ENCODE measurements at regions not wholly inside any gene's neighbourhood (a gene's known extent, or its start where the extent isn't known, plus 50 kb on each side); places are given as distances from the start of the nearest gene placed in this dataset.

GRCh38 chr3:138890555-138891187, 55.9 kb upstream of the PIK3CB start:
- CTCF ChIA-PET, result no interaction called here
- no peak for TF ChIP-seq SMAD4 (CRISPR knock-in tag; IDR thresholded peaks at IDR 0.05)
- no peak for TF ChIP-seq CDX4 (CRISPR knock-in tag; IDR thresholded peaks at IDR 0.05; ENCODE audit: borderline replicate concordance)
- TF ChIP-seq ATF1 (CRISPR knock-in tag; IDR thresholded peaks at IDR 0.05), result no peak
- TF ChIP-seq, protein P1, sequence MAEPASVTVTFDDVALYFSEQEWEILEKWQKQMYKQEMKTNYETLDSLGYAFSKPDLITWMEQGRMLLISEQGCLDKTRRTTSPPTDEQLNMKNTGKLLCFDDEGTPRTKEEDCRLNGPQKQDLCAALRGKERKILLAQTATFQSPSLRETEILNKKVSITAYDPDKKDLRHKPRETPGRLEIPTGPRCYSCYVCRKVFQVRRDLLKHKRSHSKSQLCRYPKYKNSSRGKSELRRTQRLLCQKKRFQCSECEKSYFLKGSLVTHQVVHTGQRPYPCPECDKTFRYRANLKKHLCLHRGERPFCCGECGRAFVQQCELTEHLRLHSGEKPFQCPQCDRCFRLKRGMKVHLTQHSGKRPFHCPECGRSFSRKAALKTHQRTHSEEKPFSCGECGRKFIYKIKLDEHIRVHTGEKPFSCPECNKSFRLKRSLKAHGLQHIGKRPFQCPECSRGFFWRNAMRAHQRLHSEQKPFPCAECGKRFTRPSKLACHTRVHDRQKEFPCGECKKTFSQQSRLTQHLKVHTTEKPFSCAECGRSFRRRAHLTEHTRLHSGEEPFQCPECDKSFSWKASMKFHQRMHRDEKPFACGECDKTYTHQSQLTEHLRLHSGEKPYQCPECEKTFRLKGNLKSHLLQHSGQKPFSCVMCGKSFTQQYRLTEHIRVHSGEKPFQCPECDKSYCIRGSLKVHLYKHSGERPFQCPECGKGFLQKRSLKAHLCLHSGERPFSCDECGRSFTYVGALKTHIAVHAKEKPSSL (CRISPR knock-in tag; conservative IDR thresholded peaks at IDR 0.05), result no peak
- no peak for TF ChIP-seq SOX15 (CRISPR knock-in tag; IDR thresholded peaks at IDR 0.05)
- TF ChIP-seq, protein P2, sequence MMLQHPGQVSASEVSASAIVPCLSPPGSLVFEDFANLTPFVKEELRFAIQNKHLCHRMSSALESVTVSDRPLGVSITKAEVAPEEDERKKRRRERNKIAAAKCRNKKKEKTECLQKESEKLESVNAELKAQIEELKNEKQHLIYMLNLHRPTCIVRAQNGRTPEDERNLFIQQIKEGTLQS (CRISPR knock-in tag; conservative IDR thresholded peaks at IDR 0.05), result no peak
- TF ChIP-seq IRF2 (CRISPR knock-in tag; IDR thresholded peaks at IDR 0.05; ENCODE audit: borderline replicate concordance, low read depth), result no peak
- no peak for TF ChIP-seq MLX (CRISPR knock-in tag; IDR thresholded peaks at IDR 0.05)
- TF ChIP-seq FOXP1 (CRISPR knock-in tag; IDR thresholded peaks at IDR 0.05; ENCODE audit: borderline replicate concordance), result no peak
- TF ChIP-seq, protein P3, sequence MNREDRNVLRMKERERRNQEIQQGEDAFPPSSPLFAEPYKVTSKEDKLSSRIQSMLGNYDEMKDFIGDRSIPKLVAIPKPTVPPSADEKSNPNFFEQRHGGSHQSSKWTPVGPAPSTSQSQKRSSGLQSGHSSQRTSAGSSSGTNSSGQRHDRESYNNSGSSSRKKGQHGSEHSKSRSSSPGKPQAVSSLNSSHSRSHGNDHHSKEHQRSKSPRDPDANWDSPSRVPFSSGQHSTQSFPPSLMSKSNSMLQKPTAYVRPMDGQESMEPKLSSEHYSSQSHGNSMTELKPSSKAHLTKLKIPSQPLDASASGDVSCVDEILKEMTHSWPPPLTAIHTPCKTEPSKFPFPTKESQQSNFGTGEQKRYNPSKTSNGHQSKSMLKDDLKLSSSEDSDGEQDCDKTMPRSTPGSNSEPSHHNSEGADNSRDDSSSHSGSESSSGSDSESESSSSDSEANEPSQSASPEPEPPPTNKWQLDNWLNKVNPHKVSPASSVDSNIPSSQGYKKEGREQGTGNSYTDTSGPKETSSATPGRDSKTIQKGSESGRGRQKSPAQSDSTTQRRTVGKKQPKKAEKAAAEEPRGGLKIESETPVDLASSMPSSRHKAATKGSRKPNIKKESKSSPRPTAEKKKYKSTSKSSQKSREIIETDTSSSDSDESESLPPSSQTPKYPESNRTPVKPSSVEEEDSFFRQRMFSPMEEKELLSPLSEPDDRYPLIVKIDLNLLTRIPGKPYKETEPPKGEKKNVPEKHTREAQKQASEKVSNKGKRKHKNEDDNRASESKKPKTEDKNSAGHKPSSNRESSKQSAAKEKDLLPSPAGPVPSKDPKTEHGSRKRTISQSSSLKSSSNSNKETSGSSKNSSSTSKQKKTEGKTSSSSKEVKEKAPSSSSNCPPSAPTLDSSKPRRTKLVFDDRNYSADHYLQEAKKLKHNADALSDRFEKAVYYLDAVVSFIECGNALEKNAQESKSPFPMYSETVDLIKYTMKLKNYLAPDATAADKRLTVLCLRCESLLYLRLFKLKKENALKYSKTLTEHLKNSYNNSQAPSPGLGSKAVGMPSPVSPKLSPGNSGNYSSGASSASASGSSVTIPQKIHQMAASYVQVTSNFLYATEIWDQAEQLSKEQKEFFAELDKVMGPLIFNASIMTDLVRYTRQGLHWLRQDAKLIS (CRISPR knock-in tag; IDR thresholded peaks at IDR 0.05; ENCODE audit: borderline replicate concordance), result no peak

GRCh38 chr3:138889792-138890191, 55.1 kb upstream of the PIK3CB start:
- POLR2A ChIA-PET, result no interaction called here
- Mint-ChIP-seq H3K36me3 (no peaks in the 10 kb centered on the region), H3K27me3 (ENCODE audit: low read depth) (no peaks in the 10 kb centered on the region), H3K4me3 (no peak overlapping the region), H3K9me3 (peaks cover 4% of the 10 kb centered on the region), H3K27ac (no peak overlapping the region), H3K4me1 (no peaks in the 10 kb centered on the region)
- CTCF ChIA-PET, result no interaction called here
- TF ChIP-seq TEAD1 (CRISPR knock-in tag; IDR thresholded peaks at IDR 0.05) (no peak), CREB1 (CRISPR knock-in tag; IDR thresholded peaks at IDR 0.05) (no peak), E2F1 (CRISPR knock-in tag; IDR thresholded peaks at IDR 0.05) (no peak), ZNF263 (CRISPR knock-in tag; IDR thresholded peaks at IDR 0.05; ENCODE audit: low read depth) (no peak), NFYB (CRISPR knock-in tag; conservative IDR thresholded peaks at IDR 0.05; ENCODE audit: low read depth) (no peak)
- TF ChIP-seq, protein P4, sequence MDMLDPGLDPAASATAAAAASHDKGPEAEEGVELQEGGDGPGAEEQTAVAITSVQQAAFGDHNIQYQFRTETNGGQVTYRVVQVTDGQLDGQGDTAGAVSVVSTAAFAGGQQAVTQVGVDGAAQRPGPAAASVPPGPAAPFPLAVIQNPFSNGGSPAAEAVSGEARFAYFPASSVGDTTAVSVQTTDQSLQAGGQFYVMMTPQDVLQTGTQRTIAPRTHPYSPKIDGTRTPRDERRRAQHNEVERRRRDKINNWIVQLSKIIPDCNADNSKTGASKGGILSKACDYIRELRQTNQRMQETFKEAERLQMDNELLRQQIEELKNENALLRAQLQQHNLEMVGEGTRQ (CRISPR knock-in tag; IDR thresholded peaks at IDR 0.05), result no peak
- ATAC-seq (peak; percentile 39; the same call in 1 of the 2 replicates), DNase-seq (ENCODE audit: low spot score) (no peak)

More at GRCh38 chr3:138890555-138891187, 55.9 kb upstream of the PIK3CB start:
- H3K36me3 Mint-ChIP-seq, result no peaks in the 10 kb centered on the region
- POLR2A ChIA-PET, result no interaction called here
- no peak overlapping the region for H3K27ac Mint-ChIP-seq
- H3K4me1 Mint-ChIP-seq, result no peaks in the 10 kb centered on the region
- H3K27me3 Mint-ChIP-seq (ENCODE audit: low read depth), result no peaks in the 10 kb centered on the region
- no peak overlapping the region for H3K4me3 Mint-ChIP-seq
- DNase-seq (ENCODE audit: low spot score), result no peak
- peaks cover 4% of the 10 kb centered on the region for H3K9me3 Mint-ChIP-seq
- no peak for ATAC-seq

Data from WTC11 (cell line).